Lower leg skin (tissue), 3 donors: ENCODE measurements at regions not wholly inside any gene's neighbourhood (a gene's known extent, or its start where the extent isn't known, plus 50 kb on each side); places are given as distances from the start of the nearest gene placed in this dataset.

Experiments used
- POLR2A ChIP-seq, 2 donors: fragments of 450-650 bp; IDR thresholded peaks; one replicate each; pipeline ENCODE4 v1.6.1; 2016 to 2017; ENCODE audit warnings: antibody characterized with exemption in 2 of 2, mild to moderate bottlenecking in 1 of 2, moderate library complexity in 1 of 2
- TF ChIP-seq, protein P1 (sequence below), 3 donors: fragments of 450-650 bp; IDR thresholded peaks; one replicate each; pipeline ENCODE4 v1.5.1; 2016; ENCODE audit warnings: antibody characterized with exemption in 3 of 3, mild to moderate bottlenecking in 3 of 3, moderate library complexity in 2 of 3

GRCh38 chr5:97501286-97501964 lies 318.4 kb upstream of the RIOK2 start:
- TF ChIP-seq, protein P1, sequence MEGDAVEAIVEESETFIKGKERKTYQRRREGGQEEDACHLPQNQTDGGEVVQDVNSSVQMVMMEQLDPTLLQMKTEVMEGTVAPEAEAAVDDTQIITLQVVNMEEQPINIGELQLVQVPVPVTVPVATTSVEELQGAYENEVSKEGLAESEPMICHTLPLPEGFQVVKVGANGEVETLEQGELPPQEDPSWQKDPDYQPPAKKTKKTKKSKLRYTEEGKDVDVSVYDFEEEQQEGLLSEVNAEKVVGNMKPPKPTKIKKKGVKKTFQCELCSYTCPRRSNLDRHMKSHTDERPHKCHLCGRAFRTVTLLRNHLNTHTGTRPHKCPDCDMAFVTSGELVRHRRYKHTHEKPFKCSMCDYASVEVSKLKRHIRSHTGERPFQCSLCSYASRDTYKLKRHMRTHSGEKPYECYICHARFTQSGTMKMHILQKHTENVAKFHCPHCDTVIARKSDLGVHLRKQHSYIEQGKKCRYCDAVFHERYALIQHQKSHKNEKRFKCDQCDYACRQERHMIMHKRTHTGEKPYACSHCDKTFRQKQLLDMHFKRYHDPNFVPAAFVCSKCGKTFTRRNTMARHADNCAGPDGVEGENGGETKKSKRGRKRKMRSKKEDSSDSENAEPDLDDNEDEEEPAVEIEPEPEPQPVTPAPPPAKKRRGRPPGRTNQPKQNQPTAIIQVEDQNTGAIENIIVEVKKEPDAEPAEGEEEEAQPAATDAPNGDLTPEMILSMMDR (IDR thresholded peaks at IDR 0.05): no peak
- TF ChIP-seq POLR2A (IDR thresholded peaks at IDR 0.05): no peak
